Tibial nerve (tissue), 4 donors: ENCODE measurements at regions not wholly inside any gene's neighbourhood (a gene's known extent, or its start where the extent isn't known, plus 50 kb on each side); places are given as distances from the start of the nearest gene placed in this dataset.
"Not testable (repeated sequence)": the region's sequence is repeated elsewhere in the genome, so short reads cannot be mapped to it uniquely, and the experiment has no call there.

Experiments used
- DNase-seq, 2 donors: peaks; one replicate each; pipeline ENCODE4 v3.0.0-alpha.2; 2019; ENCODE audit warnings: low spot score in 2 of 2
- H3K27ac ChIP-seq, 4 donors: fragments of 200-600 bp; sonication (generic) in 3 of 4; one replicate each; pipeline ENCODE4 v1.5.1; 2017 to 2019; ENCODE audit warnings: mild to moderate bottlenecking in 1 of 4
- H3K27me3 ChIP-seq, 2 donors: fragments of 200-600 bp; sonication (generic) in 1 of 2; one replicate each; pipeline versions ENCODE4 v1.5.1 to v1.6.0; 2017 to 2019
- H3K36me3 ChIP-seq, 3 donors: fragments of 200-600 bp; sonication (generic); one replicate each; pipeline ENCODE4 v1.5.1; 2018 to 2019
- H3K4me1 ChIP-seq, 4 donors: fragments of 200-600 bp; sonication (generic) in 3 of 4; one replicate each; pipeline ENCODE4 v1.5.1; 2017 to 2019
- H3K4me3 ChIP-seq, 4 donors: fragments of 200-600 bp; sonication (generic) in 3 of 4; one replicate each; pipeline ENCODE4 v1.5.1; 2017 to 2019; ENCODE audit warnings: mild to moderate bottlenecking in 1 of 4, moderate library complexity in 1 of 4
- H3K9me3 ChIP-seq, 4 donors: fragments of 200-600 bp; sonication (generic) in 3 of 4; one replicate each; pipeline ENCODE4 v1.5.1; 2017 to 2019
- EP300 ChIP-seq, 2 donors: sonication (generic); formaldehyde crosslinking; IDR thresholded peaks; one replicate each; pipeline ENCODE4 v1.6.1; 2017; ENCODE audit warnings: antibody characterized with exemption in 2 of 2, mild to moderate bottlenecking in 1 of 2
- POLR2A ChIP-seq, 2 donors: fragments of 450-650 bp; IDR thresholded peaks; one replicate each; pipeline ENCODE4 v1.6.1; 2017; ENCODE audit warnings: antibody characterized with exemption in 2 of 2, mild to moderate bottlenecking in 2 of 2, moderate library complexity in 2 of 2
- WGBS, 2 donors: methylation state at CpG; one replicate each; pipeline ENCODE4 v1.1.5; 2018; 5-methylcytosine and 5-hydroxymethylcytosine counted together
- TF ChIP-seq, protein P1 (sequence below), 5 experiments: fragments of 200-600 bp in 3 of 5; fragments of 450-650 bp in 2 of 5; sonication (generic) in 3 of 5; IDR thresholded peaks; one replicate each; pipeline ENCODE4 v1.5.1; 2016 to 2019; ENCODE audit warnings: antibody characterized with exemption in 5 of 5, mild to moderate bottlenecking in 3 of 5, moderate library complexity in 2 of 5

- H3K36me3 ChIP-seq = no peaks in the 10 kb centered on the region
- H3K4me1 ChIP-seq = no peaks in the 10 kb centered on the region
- no peaks in the 10 kb centered on the region for H3K27me3 ChIP-seq
- 82 to 88% methylated on average over 2 of the region's 2 CpGs for WGBS, 2 donors
- DNase-seq = no peak
- peaks cover 0 to 20% (median 0%) of the 10 kb centered on the region in 4 donors for H3K9me3 ChIP-seq
- TF ChIP-seq POLR2A (IDR thresholded peaks at IDR 0.05) (no peak), EP300 (IDR thresholded peaks at IDR 0.05) (no peak)
- TF ChIP-seq, protein P1, sequence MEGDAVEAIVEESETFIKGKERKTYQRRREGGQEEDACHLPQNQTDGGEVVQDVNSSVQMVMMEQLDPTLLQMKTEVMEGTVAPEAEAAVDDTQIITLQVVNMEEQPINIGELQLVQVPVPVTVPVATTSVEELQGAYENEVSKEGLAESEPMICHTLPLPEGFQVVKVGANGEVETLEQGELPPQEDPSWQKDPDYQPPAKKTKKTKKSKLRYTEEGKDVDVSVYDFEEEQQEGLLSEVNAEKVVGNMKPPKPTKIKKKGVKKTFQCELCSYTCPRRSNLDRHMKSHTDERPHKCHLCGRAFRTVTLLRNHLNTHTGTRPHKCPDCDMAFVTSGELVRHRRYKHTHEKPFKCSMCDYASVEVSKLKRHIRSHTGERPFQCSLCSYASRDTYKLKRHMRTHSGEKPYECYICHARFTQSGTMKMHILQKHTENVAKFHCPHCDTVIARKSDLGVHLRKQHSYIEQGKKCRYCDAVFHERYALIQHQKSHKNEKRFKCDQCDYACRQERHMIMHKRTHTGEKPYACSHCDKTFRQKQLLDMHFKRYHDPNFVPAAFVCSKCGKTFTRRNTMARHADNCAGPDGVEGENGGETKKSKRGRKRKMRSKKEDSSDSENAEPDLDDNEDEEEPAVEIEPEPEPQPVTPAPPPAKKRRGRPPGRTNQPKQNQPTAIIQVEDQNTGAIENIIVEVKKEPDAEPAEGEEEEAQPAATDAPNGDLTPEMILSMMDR (IDR thresholded peaks at IDR 0.05) = no peak
- no peak overlapping the region for H3K27ac ChIP-seq
- no peak overlapping the region for H3K4me3 ChIP-seq
These were observed 70.2 kb downstream of the MTNR1B start for GRCh38 chr11:93039531-93040240.

DNA sequence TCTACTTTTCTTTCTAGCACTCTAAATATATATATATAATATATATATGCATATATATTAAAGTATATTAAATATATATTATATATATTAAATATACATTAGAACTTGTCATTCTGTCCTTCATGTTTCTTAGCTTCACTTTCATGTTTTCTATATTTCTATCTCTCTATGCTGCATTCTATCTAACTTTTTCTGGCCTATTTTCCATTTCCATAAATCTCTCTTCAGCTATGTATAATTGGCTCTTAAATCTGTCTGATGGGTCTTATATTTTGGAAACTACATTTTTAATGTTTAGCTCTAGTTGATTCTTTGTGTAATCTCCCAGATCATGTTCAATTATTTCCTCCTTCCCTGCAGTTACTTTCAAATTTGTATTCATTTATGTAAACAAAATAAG, 72.2 kb downstream of the MTNR1B start:
- Histone ChIP-seq H3K9me3 (peaks cover 0 to 20% (median 0%) of the 10 kb centered on the region in 4 donors), H3K27ac (no peak overlapping the region), H3K27me3 (no peaks in the 10 kb centered on the region), H3K4me1 (no peaks in the 10 kb centered on the region), H3K36me3 (no peaks in the 10 kb centered on the region), H3K4me3 (no peak overlapping the region)
- no peak for DNase-seq
- TF ChIP-seq, protein P1 (IDR thresholded peaks at IDR 0.05) = no peak
- no peak for TF ChIP-seq POLR2A (IDR thresholded peaks at IDR 0.05)
- no peak for TF ChIP-seq EP300 (IDR thresholded peaks at IDR 0.05)

- 83 to 85% methylated on average over 7 of the region's 7 CpGs for WGBS, 2 donors
- H3K9me3 ChIP-seq = peaks cover 0 to 20% (median 0%) of the 10 kb centered on the region in 4 donors
- DNase-seq, H3K27me3 ChIP-seq, H3K36me3 ChIP-seq, H3K27ac ChIP-seq, H3K4me3 ChIP-seq, H3K4me1 ChIP-seq: not testable (repeated sequence)
These were observed 73.7 kb downstream of the MTNR1B start for GRCh38 chr11:93043186-93043585.

DNA sequence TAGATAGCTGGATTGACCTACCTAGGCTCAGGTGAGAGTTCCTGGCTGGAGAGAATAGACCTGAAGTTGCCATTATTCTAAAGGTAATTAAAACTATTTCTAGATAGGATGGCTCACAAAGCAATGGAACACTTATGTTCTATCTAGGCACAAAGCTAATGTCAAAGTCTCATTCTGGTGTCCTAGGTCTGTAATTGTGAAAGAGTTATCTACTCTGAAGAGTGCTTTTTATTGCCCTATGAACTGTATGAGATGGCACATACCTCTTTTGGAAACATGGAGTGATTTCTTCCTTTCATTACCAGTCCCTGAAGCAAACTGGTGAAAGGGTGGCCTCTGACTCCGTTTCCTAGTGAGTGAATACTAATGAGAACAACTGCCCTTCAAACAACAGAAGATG, 80.3 kb downstream of the MTNR1B start:
- 19 to 28% methylated on average over 1 of the region's 1 CpG for WGBS, 2 donors
- no peak for DNase-seq
- H3K4me3 ChIP-seq = no peak overlapping the region
- no peak for TF ChIP-seq POLR2A (IDR thresholded peaks at IDR 0.05)
- TF ChIP-seq, protein P1 (IDR thresholded peaks at IDR 0.05) = no peak
- TF ChIP-seq EP300 (IDR thresholded peaks at IDR 0.05) = no peak
- H3K27me3 ChIP-seq = no peaks in the 10 kb centered on the region
- no peaks in the 10 kb centered on the region for H3K9me3 ChIP-seq
- H3K27ac ChIP-seq = no peak overlapping the region
- no peaks in the 10 kb centered on the region for H3K36me3 ChIP-seq
- no peaks in the 10 kb centered on the region for H3K4me1 ChIP-seq

DNA sequence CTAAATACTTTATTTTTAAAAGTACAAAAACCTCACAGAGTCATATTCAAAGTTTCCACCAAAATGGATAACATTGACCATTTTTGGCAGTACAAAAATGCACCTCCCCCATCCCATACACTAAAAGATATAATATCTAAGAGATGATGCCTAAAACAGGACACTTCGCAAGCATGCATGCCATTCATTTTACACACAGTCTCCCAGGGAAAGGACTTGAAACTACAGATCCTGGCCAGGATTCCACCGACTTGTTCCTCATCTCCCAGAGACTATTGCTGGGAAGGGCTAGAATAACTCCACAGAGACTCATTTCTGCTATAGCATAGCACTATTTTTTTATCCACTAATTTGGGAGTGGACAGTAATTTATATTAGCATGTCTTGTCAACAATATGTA, 81.7 kb downstream of the MTNR1B start:
- no peak for DNase-seq
- H3K27ac ChIP-seq = no peak overlapping the region
- WGBS, 2 donors = 59 to 60% methylated on average over 2 of the region's 2 CpGs
- H3K9me3 ChIP-seq = no peaks in the 10 kb centered on the region
- H3K27me3 ChIP-seq = no peaks in the 10 kb centered on the region
- H3K4me1 ChIP-seq = no peaks in the 10 kb centered on the region
- H3K4me3 ChIP-seq = no peak overlapping the region
- no peaks in the 10 kb centered on the region for H3K36me3 ChIP-seq
- TF ChIP-seq, protein P1 (IDR thresholded peaks at IDR 0.05) = no peak
- TF ChIP-seq POLR2A (IDR thresholded peaks at IDR 0.05) (no peak), EP300 (IDR thresholded peaks at IDR 0.05) (no peak)
